B cell (primary cell): ENCODE measurements at regions not wholly inside any gene's neighbourhood (a gene's known extent, or its start where the extent isn't known, plus 50 kb on each side); places are given as distances from the start of the nearest gene placed in this dataset.
"Not testable (repeated sequence)": the region's sequence is repeated elsewhere in the genome, so short reads cannot be mapped to it uniquely, and the experiment has no call there.

ENCODE experiments used
- CTCF ChIP-seq: fragments of 200-600 bp; IDR thresholded peaks from one replicate; pipeline ENCODE4 v1.8.0; 2022; ENCODE audit warnings: antibody characterized with exemption, mild to moderate bottlenecking
- EZH2 ChIP-seq: IDR thresholded peaks from 2 replicates; pipeline ENCODE4 v1.6.1; 2012; ENCODE audit warnings: borderline replicate concordance, low read depth, mild to moderate bottlenecking, moderate library complexity, low read length; ENCODE audit not compliant: insufficient read depth, poor library complexity, severe bottlenecking

- TF ChIP-seq CTCF, EZH2: not testable (repeated sequence)
Observed at GRCh38 chr5:89630064-89630463, 747.1 kb upstream of the MEF2C start.
